NCI-H2227 treated with DMSO at 0.1 percent for 48 hours (cell line): ENCODE measurements at regions not wholly inside any gene's neighbourhood (a gene's known extent, or its start where the extent isn't known, plus 50 kb on each side); places are given as distances from the start of the nearest gene placed in this dataset.

Source experiments
- DNase-seq: peaks from one replicate; lab custom pipeline; 2025; lab: John Stamatoyannopoulos, UW

DNA sequence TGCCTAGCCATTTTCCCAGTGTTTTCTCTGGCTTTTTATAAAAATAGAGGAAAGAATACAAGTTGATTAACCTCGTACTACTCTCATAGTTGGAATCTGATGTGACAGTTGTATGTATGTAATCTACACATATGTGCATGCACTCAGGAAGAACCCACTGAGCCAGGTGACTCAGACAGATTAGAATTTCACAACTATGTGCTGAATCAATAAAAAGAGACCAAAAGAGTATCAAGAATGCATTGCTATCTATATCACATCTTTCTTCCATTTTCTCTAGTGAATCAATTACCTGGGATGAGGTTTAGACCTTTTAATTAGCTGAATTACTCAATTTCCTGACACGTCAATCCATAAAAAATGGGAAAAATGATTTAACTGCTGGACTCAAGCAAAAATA lies 319.3 kb upstream of the ATP10A start:
- DNase-seq = no peak

- no peak for DNase-seq
Measured at GRCh38 chr15:26179906-26180305, 316.8 kb upstream of the ATP10A start.

DNA sequence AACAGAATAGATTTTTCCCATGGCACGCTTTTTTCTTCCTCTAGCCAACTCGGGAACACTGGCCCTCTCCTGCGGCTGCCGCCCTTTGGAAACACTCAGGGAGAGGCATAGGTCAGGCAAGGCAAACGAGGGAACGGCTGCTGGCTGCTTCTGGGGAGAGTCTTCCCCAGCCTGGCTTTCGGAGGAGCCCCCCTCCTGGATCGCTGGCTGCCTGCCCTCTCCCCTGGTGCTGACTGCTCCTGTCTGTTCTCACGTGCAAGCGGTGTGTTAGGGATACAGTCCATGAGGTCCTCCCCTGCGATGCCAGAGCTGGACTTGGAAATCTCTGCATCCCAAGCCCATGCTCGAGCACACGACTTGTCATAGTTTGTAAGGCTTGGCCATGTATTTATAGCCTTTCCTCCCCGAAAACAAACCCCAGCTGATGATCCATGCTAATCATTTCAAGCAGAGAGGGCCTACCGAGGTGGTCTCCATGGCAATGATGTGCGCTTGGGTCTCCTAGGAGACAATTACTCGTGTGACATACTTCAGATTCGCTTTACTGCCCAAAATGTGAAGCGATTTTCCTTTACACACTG lies 315.6 kb upstream of the ATP10A start:
- DNase-seq = no peak

DNA sequence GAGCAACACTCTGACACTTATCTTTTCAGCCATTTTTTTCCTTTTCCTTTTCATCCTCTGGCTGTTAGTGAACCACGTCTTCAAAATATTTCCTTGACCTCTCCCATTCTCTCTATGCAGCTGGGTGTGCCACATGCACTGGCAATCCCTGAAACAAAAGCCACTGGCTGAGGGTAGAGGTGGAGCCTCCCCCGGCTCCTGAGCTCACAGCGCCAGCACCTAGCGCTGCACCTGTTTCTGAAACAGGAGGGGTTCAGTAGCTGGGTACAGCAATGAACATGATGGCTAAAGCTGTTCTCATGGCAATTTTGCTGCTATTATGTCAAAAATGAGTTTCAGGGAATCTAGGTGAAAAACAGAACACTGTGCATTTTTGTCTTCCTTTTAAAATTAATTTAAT lies 314.7 kb upstream of the ATP10A start:
- no peak for DNase-seq

- no peak for DNase-seq
Measured at GRCh38 chr15:26176831-26177230, 313.7 kb upstream of the ATP10A start.

DNA sequence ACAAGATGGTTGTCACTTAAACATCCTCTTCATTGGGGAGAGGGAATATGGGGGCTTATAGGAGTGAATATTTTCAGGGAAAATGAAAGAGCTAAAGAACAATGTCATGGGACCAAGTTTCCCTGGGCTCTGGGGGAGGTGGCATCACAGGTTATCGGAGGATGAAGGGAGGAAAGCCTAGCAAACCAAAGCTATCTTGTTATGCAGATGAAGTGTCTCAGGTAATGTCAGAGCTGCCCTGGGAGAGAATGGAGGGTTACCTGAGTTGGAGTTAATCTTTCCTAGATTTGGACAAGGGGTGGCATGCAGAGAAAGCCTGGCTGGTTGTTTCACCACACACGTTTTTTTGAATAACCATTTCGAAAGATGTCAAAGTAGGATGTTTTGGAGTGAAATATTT lies 308.1 kb upstream of the ATP10A start:
- DNase-seq = no peak

DNA sequence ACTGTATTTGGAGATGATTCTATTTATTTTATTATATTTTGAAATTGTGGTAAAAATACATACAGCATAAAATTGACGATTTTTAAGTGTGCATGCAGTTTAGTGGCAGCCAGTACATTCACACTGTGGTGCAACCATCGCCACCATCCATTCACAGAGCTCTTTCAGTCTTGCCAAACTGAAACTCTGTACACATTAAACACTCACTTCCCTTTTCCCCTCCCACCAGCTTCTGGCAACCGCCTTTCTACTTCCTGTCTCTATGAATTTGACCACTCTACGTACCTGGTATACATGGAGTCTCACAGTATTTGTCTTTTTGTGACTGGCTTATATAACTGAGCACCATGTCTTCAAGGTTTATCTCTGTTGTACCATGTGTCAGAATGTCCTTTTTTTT lies 303.3 kb upstream of the ATP10A start:
- DNase-seq = no peak

GRCh38 chr15:26165546-26165945 lies 302.4 kb upstream of the ATP10A start:
- DNase-seq = no peak

- DNase-seq = no peak
Measured at GRCh38 chr15:26160343-26160742, 297.2 kb upstream of the ATP10A start.

- DNase-seq = no peak
Measured at GRCh38 chr15:26158176-26158575, 295.0 kb upstream of the ATP10A start.

- DNase-seq = no peak
Measured at GRCh38 chr15:26157081-26157480, 294.0 kb upstream of the ATP10A start.

- DNase-seq = no peak
Measured at GRCh38 chr15:26156051-26156450, 292.9 kb upstream of the ATP10A start.

- DNase-seq = no peak
Measured at GRCh38 chr15:26148156-26148860, 285.2 kb upstream of the ATP10A start.

DNA sequence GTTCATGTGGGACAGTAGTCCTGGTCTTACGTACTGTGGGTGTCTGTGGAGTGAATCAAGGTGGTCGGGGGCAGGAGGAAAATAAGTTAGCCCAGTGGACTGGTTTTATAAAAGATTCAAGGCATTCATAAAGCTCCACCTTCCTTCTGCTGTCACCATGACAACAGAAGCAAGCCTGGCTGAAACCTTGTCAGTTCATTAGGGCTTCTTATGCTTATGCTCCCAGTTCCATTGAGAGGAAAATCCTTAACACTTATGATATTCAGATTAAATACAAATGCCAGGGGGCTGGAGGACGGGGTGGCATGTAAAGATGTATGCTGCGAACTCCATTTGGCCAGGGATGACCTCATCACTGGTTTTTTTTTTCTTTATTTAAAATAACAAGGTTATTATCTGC lies 283.1 kb upstream of the ATP10A start:
- no peak for DNase-seq

GRCh38 chr15:26145796-26146195 lies 282.7 kb upstream of the ATP10A start:
- no peak for DNase-seq

GRCh38 chr15:26144836-26145235 lies 281.7 kb upstream of the ATP10A start:
- no peak for DNase-seq

DNA sequence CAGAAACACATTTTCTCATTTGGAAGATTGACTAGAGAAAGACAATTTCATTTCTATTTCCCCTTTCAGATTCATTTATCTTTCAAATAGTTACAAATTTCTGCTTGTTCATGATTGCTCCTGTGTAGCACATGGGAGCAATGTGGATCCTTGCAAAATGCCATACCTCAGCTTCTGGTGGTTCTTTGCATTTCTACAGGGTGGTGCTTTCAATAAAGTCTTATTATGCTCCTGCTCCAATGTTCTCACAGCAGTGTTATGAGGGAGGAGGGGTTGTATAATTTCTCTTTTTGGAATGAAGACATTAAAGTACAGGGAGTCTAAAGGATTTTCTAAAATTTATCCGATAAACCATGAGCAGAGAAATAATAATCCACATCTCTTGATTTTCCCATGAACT lies 280.1 kb upstream of the ATP10A start:
- no peak for DNase-seq

DNA sequence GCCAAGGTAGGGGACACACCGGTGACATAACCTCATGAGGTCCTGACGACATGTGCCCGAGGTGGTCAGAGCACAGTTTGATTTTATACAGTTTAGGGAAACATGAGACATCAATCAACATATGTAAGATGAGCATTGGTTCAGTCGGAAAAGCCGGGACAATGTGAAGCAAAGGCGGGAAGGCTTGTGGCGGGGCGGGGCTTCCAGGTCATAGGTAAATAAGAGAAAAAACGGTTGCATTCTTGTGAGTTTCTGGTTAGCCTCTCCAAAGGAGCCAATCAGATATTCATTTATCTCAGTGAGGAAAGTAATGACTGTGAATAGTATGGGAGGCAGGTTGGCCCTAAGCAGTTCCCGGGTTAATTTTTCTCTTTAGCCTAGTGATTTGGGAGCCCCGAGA lies 271.7 kb upstream of the ATP10A start:
- no peak for DNase-seq

DNA sequence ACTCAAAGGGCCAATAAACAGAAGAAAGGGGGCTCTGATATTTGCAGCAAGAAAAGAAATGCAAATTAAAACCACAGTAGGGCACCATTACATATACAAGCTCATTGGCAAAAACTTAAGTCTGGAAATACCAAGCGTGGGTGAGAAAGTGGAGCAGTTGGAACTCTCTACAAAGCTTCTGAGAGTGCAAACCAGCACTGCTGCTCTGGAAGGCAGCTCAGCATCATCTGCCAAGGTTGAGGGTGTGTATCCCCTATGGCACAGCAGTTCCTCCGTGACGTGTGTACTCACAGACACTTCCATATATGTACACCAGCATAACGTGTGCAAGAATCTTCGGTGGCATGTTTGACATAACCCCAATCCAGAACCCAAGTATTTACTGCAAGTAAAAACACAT lies 271.0 kb upstream of the ATP10A start:
- DNase-seq = no peak

- no peak for DNase-seq
Measured at GRCh38 chr15:26132811-26133210, 269.7 kb upstream of the ATP10A start.

GRCh38 chr15:26129852-26130251 lies 266.7 kb upstream of the ATP10A start:
- no peak for DNase-seq

DNA sequence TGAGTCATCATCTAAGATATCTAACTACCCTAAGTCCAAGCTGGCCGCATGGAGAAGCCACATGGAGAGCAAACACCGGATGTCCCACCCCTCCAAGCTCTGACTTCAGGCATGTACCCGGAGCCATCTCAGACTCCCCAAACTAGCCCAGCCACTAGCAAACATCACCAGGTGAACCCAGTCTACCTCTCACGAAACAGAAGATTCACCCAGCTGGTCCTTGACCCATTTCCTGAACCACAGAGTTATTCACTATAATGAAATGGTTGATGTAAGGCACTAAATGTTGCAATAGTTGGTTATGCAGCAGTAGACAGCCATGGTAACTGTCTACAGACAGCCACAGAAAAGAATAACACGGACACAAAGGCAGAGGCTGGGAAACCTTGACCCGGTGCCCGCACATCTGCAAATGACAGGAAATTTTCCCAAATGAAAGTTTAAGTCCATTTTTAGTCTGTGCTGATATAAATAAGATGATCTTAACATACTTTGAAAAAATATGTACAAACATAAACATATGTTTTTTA lies 265.5 kb upstream of the ATP10A start:
- no peak for DNase-seq

GRCh38 chr15:26126819-26127387 lies 263.8 kb upstream of the ATP10A start:
- DNase-seq = no peak

- DNase-seq = no peak
Measured at GRCh38 chr15:26126070-26126469, 262.9 kb upstream of the ATP10A start.
